Tibial nerve (tissue), 4 donors: ENCODE measurements at regions not wholly inside any gene's neighbourhood (a gene's known extent, or its start where the extent isn't known, plus 50 kb on each side); places are given as distances from the start of the nearest gene placed in this dataset.

Experiments used
- DNase-seq, 2 donors: peaks; one replicate each; pipeline ENCODE4 v3.0.0-alpha.2; 2019; ENCODE audit warnings: low spot score in 2 of 2
- H3K27ac ChIP-seq, 4 donors: fragments of 200-600 bp; sonication (generic) in 3 of 4; one replicate each; pipeline ENCODE4 v1.5.1; 2017 to 2019; ENCODE audit warnings: mild to moderate bottlenecking in 1 of 4
- H3K27me3 ChIP-seq, 2 donors: fragments of 200-600 bp; sonication (generic) in 1 of 2; one replicate each; pipeline versions ENCODE4 v1.5.1 to v1.6.0; 2017 to 2019
- H3K36me3 ChIP-seq, 3 donors: fragments of 200-600 bp; sonication (generic); one replicate each; pipeline ENCODE4 v1.5.1; 2018 to 2019
- H3K4me1 ChIP-seq, 4 donors: fragments of 200-600 bp; sonication (generic) in 3 of 4; one replicate each; pipeline ENCODE4 v1.5.1; 2017 to 2019
- H3K4me3 ChIP-seq, 4 donors: fragments of 200-600 bp; sonication (generic) in 3 of 4; one replicate each; pipeline ENCODE4 v1.5.1; 2017 to 2019; ENCODE audit warnings: mild to moderate bottlenecking in 1 of 4, moderate library complexity in 1 of 4
- H3K9me3 ChIP-seq, 4 donors: fragments of 200-600 bp; sonication (generic) in 3 of 4; one replicate each; pipeline ENCODE4 v1.5.1; 2017 to 2019
- CTCF ChIP-seq, 5 experiments: fragments of 200-600 bp in 3 of 5; fragments of 450-650 bp in 2 of 5; sonication (generic) in 3 of 5; IDR thresholded peaks; one replicate each; pipeline ENCODE4 v1.5.1; 2016 to 2019; ENCODE audit warnings: antibody characterized with exemption in 5 of 5, mild to moderate bottlenecking in 3 of 5, moderate library complexity in 2 of 5
- EP300 ChIP-seq, 2 donors: sonication (generic); formaldehyde crosslinking; IDR thresholded peaks; one replicate each; pipeline ENCODE4 v1.6.1; 2017; ENCODE audit warnings: antibody characterized with exemption in 2 of 2, mild to moderate bottlenecking in 1 of 2
- POLR2A ChIP-seq, 2 donors: fragments of 450-650 bp; IDR thresholded peaks; one replicate each; pipeline ENCODE4 v1.6.1; 2017; ENCODE audit warnings: antibody characterized with exemption in 2 of 2, mild to moderate bottlenecking in 2 of 2, moderate library complexity in 2 of 2
- WGBS, 2 donors: methylation state at CpG; one replicate each; pipeline ENCODE4 v1.1.5; 2018; 5-methylcytosine and 5-hydroxymethylcytosine counted together

- Histone ChIP-seq H3K27me3 (no peaks in the 10 kb centered on the region), H3K4me1 (no peaks in the 10 kb centered on the region), H3K27ac (no peak overlapping the region), H3K36me3 (no peaks in the 10 kb centered on the region), H3K4me3 (no peak overlapping the region), H3K9me3 (no peaks in the 10 kb centered on the region)
- DNase-seq = no peak
- 88% methylated on average over 7 of the region's 7 CpGs for WGBS, 2 donors
- no peak for TF ChIP-seq POLR2A (IDR thresholded peaks at IDR 0.05)
- no peak for TF ChIP-seq EP300 (IDR thresholded peaks at IDR 0.05)
- TF ChIP-seq CTCF (IDR thresholded peaks at IDR 0.05) = no peak
Measured at GRCh38 chr2:228700638-228701037, 519.2 kb upstream of the SPHKAP start.

GRCh38 chr2:228699888-228700287 is 518.4 kb upstream of the SPHKAP start:
- H3K4me3 ChIP-seq = no peak overlapping the region
- DNase-seq = no peak
- no peaks in the 10 kb centered on the region for H3K36me3 ChIP-seq
- H3K4me1 ChIP-seq = no peaks in the 10 kb centered on the region
- peaks cover 0 to 2% (median 0%) of the 10 kb centered on the region in 4 donors for H3K9me3 ChIP-seq
- TF ChIP-seq POLR2A (IDR thresholded peaks at IDR 0.05) (no peak), EP300 (IDR thresholded peaks at IDR 0.05) (no peak), CTCF (IDR thresholded peaks at IDR 0.05) (no peak)
- 91 to 93% methylated on average over 5 of the region's 5 CpGs for WGBS, 2 donors
- no peak overlapping the region for H3K27ac ChIP-seq
- H3K27me3 ChIP-seq = no peaks in the 10 kb centered on the region

GRCh38 chr2:228699400-228699799 is 517.9 kb upstream of the SPHKAP start:
- TF ChIP-seq CTCF (IDR thresholded peaks at IDR 0.05) (peak in 2 of 5 experiments; percentile 15 to 55), POLR2A (IDR thresholded peaks at IDR 0.05) (no peak)
- peaks cover 0 to 2% (median 0%) of the 10 kb centered on the region in 4 donors for H3K9me3 ChIP-seq
- H3K36me3 ChIP-seq = no peaks in the 10 kb centered on the region
- DNase-seq = no peak
- H3K4me1 ChIP-seq = no peaks in the 10 kb centered on the region
- no peak overlapping the region for H3K4me3 ChIP-seq
- WGBS, 2 donors = 49 to 52% methylated on average over 5 of the region's 5 CpGs
- H3K27ac ChIP-seq = no peak overlapping the region
- H3K27me3 ChIP-seq = no peaks in the 10 kb centered on the region

- Histone ChIP-seq H3K4me3 (no peak overlapping the region), H3K27me3 (no peaks in the 10 kb centered on the region), H3K27ac (no peak overlapping the region), H3K4me1 (no peaks in the 10 kb centered on the region), H3K36me3 (no peaks in the 10 kb centered on the region), H3K9me3 (peaks cover 0 to 2% (median 0%) of the 10 kb centered on the region in 4 donors)
- 71 to 75% methylated on average over 3 of the region's 3 CpGs for WGBS, 2 donors
- TF ChIP-seq POLR2A (IDR thresholded peaks at IDR 0.05) = no peak
- TF ChIP-seq EP300 (IDR thresholded peaks at IDR 0.05) = no peak
- no peak for TF ChIP-seq CTCF (IDR thresholded peaks at IDR 0.05)
- DNase-seq = no peak
Measured at GRCh38 chr2:228698963-228699362, 517.5 kb upstream of the SPHKAP start.

- H3K27me3 ChIP-seq = no peaks in the 10 kb centered on the region
- no peak overlapping the region for H3K4me3 ChIP-seq
- peaks cover 0 to 2% (median 0%) of the 10 kb centered on the region in 4 donors for H3K9me3 ChIP-seq
- no peaks in the 10 kb centered on the region for H3K4me1 ChIP-seq
- DNase-seq = no peak
- no peak for TF ChIP-seq POLR2A (IDR thresholded peaks at IDR 0.05)
- no peak for TF ChIP-seq CTCF (IDR thresholded peaks at IDR 0.05)
- TF ChIP-seq EP300 (IDR thresholded peaks at IDR 0.05) = no peak
- 72 to 82% methylated on average over 3 of the region's 3 CpGs for WGBS, 2 donors
- no peak overlapping the region for H3K27ac ChIP-seq
- H3K36me3 ChIP-seq = no peaks in the 10 kb centered on the region
Measured at GRCh38 chr2:228697456-228697855, 516.0 kb upstream of the SPHKAP start.
